ENCODE measurements at regions not wholly inside any gene's neighbourhood (a gene's known extent, or its start where the extent isn't known, plus 50 kb on each side); places are given as distances from the start of the nearest gene placed in this dataset.

DNA sequence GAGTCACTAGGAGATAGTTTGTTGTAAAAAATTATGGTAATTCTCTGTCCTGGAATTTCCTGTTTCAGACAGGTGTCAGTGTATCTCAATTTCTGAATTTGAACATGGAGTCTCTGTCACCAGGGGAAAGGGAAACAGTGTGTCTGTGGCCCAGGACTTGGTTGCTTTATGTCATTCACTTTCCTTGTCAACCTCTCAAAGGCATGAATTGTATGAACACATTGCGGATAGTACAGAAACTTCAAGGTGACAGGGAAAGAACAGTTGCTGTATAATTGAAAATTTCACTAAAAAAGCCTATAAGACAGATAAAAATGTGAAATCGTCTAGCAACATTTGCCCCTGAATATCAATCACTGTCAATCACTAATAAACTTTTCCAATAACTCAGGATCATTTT, 175.0 kb upstream of the DPH6 start:
- H3T11ph ChIP-seq (ENCODE audit: low read length), result no peak overlapping the region
- Mint-ChIP-seq H3K4me3 (no peak overlapping the region), H3K4me1 (peaks cover 10 to 12% of the 10 kb centered on the region in 2 experiments), H3K27ac (no peak overlapping the region), H3K27me3 (ENCODE audit: low read depth) (no peaks in the 10 kb centered on the region), H3K9me3 (0 out of 5 replicates have a peak, but pooled peaks cover 0 to 2% of the 10 kb centered on the region in 2 experiments), H3K36me3 (ENCODE audit: insufficient read depth in 1 of 3, low read depth in 3 of 3) (no peaks in the 10 kb centered on the region)
- H2BK20ac ChIP-seq (ENCODE audit: low read depth, low read length, poor library complexity, severe bottlenecking), result no peak overlapping the region
- no peak overlapping the region for H4K91ac ChIP-seq (ENCODE audit: insufficient read length, low read depth, low read length)
- H2AK5ac ChIP-seq (ENCODE audit: insufficient read length, low read length), result no peak overlapping the region
- H2BK120ac ChIP-seq (ENCODE audit: low read depth, low read length, poor library complexity, severe bottlenecking), result no peak overlapping the region
- no peaks in the 10 kb centered on the region for H3K23me2 ChIP-seq (ENCODE audit: insufficient read length, low read depth, low read length, poor library complexity, severe bottlenecking)
- H2BK5ac ChIP-seq (ENCODE audit: insufficient read length, low read length), result no peak overlapping the region
- no peaks in the 10 kb centered on the region for H3K9me3 ChIP-seq (ENCODE audit: control insufficient read depth, low read depth, low read length)
- no peaks in the 10 kb centered on the region; the same call in 1 of the 2 replicates for H3K4me1 ChIP-seq (ENCODE audit: insufficient read depth, low read length)
- H3K18ac ChIP-seq (ENCODE audit: insufficient read length, low read depth, low read length), result no peak overlapping the region
- H2BK12ac ChIP-seq (ENCODE audit: insufficient read length, low read depth, low read length), result no peak overlapping the region
- no peaks in the 10 kb centered on the region for H3K79me1 ChIP-seq (ENCODE audit: insufficient read depth, low read depth, low read length, poor library complexity, severe bottlenecking)
- H3K14ac ChIP-seq (ENCODE audit: insufficient read depth, low read length), result no peak overlapping the region
- H4K20me1 ChIP-seq (ENCODE audit: control insufficient read depth, insufficient read depth, insufficient read length), result no peaks in the 10 kb centered on the region
- H4K5ac ChIP-seq (ENCODE audit: insufficient read length, low read depth, low read length), result no peak overlapping the region
- no peak overlapping the region for H2AFZ ChIP-seq (ENCODE audit: low read length)
- no CpG with 5 or more reads among the region's 2 CpGs for WGBS (ENCODE audit: extremely low coverage, insufficient read length, low lambda C conversion rate)
- TF ChIP-seq, protein P1, sequence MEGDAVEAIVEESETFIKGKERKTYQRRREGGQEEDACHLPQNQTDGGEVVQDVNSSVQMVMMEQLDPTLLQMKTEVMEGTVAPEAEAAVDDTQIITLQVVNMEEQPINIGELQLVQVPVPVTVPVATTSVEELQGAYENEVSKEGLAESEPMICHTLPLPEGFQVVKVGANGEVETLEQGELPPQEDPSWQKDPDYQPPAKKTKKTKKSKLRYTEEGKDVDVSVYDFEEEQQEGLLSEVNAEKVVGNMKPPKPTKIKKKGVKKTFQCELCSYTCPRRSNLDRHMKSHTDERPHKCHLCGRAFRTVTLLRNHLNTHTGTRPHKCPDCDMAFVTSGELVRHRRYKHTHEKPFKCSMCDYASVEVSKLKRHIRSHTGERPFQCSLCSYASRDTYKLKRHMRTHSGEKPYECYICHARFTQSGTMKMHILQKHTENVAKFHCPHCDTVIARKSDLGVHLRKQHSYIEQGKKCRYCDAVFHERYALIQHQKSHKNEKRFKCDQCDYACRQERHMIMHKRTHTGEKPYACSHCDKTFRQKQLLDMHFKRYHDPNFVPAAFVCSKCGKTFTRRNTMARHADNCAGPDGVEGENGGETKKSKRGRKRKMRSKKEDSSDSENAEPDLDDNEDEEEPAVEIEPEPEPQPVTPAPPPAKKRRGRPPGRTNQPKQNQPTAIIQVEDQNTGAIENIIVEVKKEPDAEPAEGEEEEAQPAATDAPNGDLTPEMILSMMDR (conservative IDR thresholded peaks at IDR 0.05), result no peak
- no peak overlapping the region for H3K23ac ChIP-seq (ENCODE audit: insufficient read length, low read depth, low read length)
- H3K27me3 ChIP-seq (ENCODE audit: insufficient read depth, low read length), result no peaks in the 10 kb centered on the region
- H3K27ac ChIP-seq (ENCODE audit: insufficient read length, low read depth, low read length), result no peak overlapping the region
- H3K4ac ChIP-seq (ENCODE audit: low read depth, low read length), result no peak overlapping the region
- no peak overlapping the region for H3K4me2 ChIP-seq (ENCODE audit: insufficient read depth, insufficient read length, low read length)
- H2BK15ac ChIP-seq (ENCODE audit: low read depth, low read length), result no peak overlapping the region
- no peaks in the 10 kb centered on the region for H3K79me2 ChIP-seq (ENCODE audit: insufficient read depth, low read length)
- no peak overlapping the region for H3K9ac ChIP-seq (ENCODE audit: extremely low read depth, insufficient read length, low read length)
- no peak overlapping the region for H4K8ac ChIP-seq (replicated peaks; ENCODE audit: insufficient read length, low read depth, low read length)
- H3K56ac ChIP-seq (ENCODE audit: insufficient read length, low read depth, low read length), result no peak overlapping the region
- DNase-seq, result no peak

All from H9 (cell line).